A549 (cell line): ENCODE measurements at regions not wholly inside any gene's neighbourhood (a gene's known extent, or its start where the extent isn't known, plus 50 kb on each side); places are given as distances from the start of the nearest gene placed in this dataset.

ENCODE experiments used
- ATAC-seq, 2 experiments: fragments of 200-7000 bp in 1 of 2; fragments of >200 bp in 1 of 2; cut with Nextera tagmentation in 1 of 2; cut with Tn5 transposase in 1 of 2; 3 replicates each; pipeline versions ENCODE4 v1.8.0 to v1.9.1; 2018 to 2020; ENCODE audit warnings: mild to moderate bottlenecking in 1 of 2, moderate library complexity in 1 of 2
- CTCF ChIA-PET: fragments of 300-600 bp; sonication (Branson Sonifier 250); formaldehyde crosslinking; extraction: SDS; loops from one replicate; lab custom pipeline; 2021; ENCODE audit warnings: antibody characterized with exemption, inconsistent platforms; lab: Yijun Ruan, JAX
- POLR2A ChIA-PET: fragments of 350-600 bp; formaldehyde crosslinking; extraction: SDS; loops from one replicate; lab custom pipeline; 2021; ENCODE audit warnings: antibody characterized with exemption, inconsistent platforms; lab: Yijun Ruan, JAX
- DNase-seq, 2 experiments: peaks; one replicate each; pipeline versions ENCODE4 v3.0.0 to v3.0.0-alpha.2; 2011 to 2016; ENCODE audit warnings: low read depth in 1 of 2, low spot score in 1 of 2
- FAIRE-seq: peaks from 2 replicates; lab custom pipeline; 2011; peaks lifted over from hg19 to GRCh38; lab: Jason Lieb, UNC
- H3K27ac ChIP-seq, 2 experiments: fragments of >200 bp; sonication (Bioruptor Twin); formaldehyde crosslinking; 3 replicates each; pipeline ENCODE4 v1.5.1; 2016 to 2017
- H3K4me1 ChIP-seq: fragments of >200 bp; sonication (Bioruptor Twin); formaldehyde crosslinking; 3 replicates; pipeline ENCODE4 v1.6.1; 2016
- H3K4me2 ChIP-seq: fragments of >200 bp; sonication (Bioruptor Twin); formaldehyde crosslinking; 3 replicates; pipeline ENCODE4 v1.6.1; 2016
- H3K4me3 ChIP-seq: fragments of >200 bp; sonication (Bioruptor Twin); formaldehyde crosslinking; 3 replicates; pipeline ENCODE4 v1.5.1; 2016
- H3K9me3 ChIP-seq: fragments of >200 bp; sonication (Bioruptor Twin); formaldehyde crosslinking; 3 replicates; pipeline ENCODE4 v1.6.1; 2016
- BCL3 ChIP-seq: fragments of >200 bp; sonication (Bioruptor Twin); formaldehyde crosslinking; IDR thresholded peaks from 3 replicates; pipeline ENCODE4 v1.6.1; 2016
- CBX8 ChIP-seq: fragments of 200-600 bp; sonication (generic); IDR thresholded peaks from 2 replicates; pipeline ENCODE4 v1.6.1; 2016
- CHD4 ChIP-seq: fragments of 200-600 bp; sonication (generic); IDR thresholded peaks from 2 replicates; pipeline ENCODE4 v1.6.1; 2016; ENCODE audit warnings: antibody characterized with exemption, mild to moderate bottlenecking, borderline replicate concordance
- CTCF ChIP-seq: fragments of >200 bp; sonication (Bioruptor Twin); formaldehyde crosslinking; IDR thresholded peaks from 3 replicates; pipeline ENCODE4 v1.5.1; 2016
- EHF ChIP-seq: fragments of 250-450 bp; sonication (Bioruptor Pico); IDR thresholded peaks from 2 replicates; pipeline ENCODE4 v1.5.0; 2020; ENCODE audit warnings: mild to moderate bottlenecking
- EHMT2 ChIP-seq: fragments of 200-600 bp; sonication (generic); IDR thresholded peaks from 2 replicates; pipeline ENCODE4 v1.6.1; 2016; ENCODE audit warnings: antibody characterized with exemption, low read depth, mild to moderate bottlenecking, moderate library complexity
- EP300 ChIP-seq, 2 experiments: fragments of >200 bp; sonication (Bioruptor Twin); formaldehyde crosslinking; IDR thresholded peaks; 2 replicates in 1 of 2; 3 replicates in 1 of 2; pipeline ENCODE4 v1.6.1; 2016 to 2017
- FOSB ChIP-seq: fragments of 250-450 bp; sonication (Bioruptor Pico); IDR thresholded peaks from 2 replicates; pipeline ENCODE4 v1.5.0; 2020; ENCODE audit warnings: mild to moderate bottlenecking, moderate library complexity
- FOXS1 ChIP-seq: fragments of 250-450 bp; sonication (Bioruptor Pico); IDR thresholded peaks from 2 replicates; pipeline ENCODE4 v1.5.0; 2020; ENCODE audit warnings: mild to moderate bottlenecking, moderate library complexity
- HDAC2 ChIP-seq: fragments of 200-600 bp; sonication (generic); IDR thresholded peaks from 2 replicates; pipeline ENCODE4 v1.6.1; 2016
- HOXB5 ChIP-seq: fragments of 250-450 bp; sonication (Bioruptor Pico); IDR thresholded peaks from 2 replicates; pipeline ENCODE4 v1.5.0; 2020; ENCODE audit warnings: mild to moderate bottlenecking, moderate library complexity
- JUNB ChIP-seq: fragments of >200 bp; sonication (Bioruptor Twin); formaldehyde crosslinking; IDR thresholded peaks from 2 replicates; pipeline ENCODE4 v1.6.1; 2016
- MAFK ChIP-seq: fragments of 450-650 bp; IDR thresholded peaks from 2 replicates; pipeline ENCODE4 v1.6.1; 2014; ENCODE audit not compliant: partially characterized antibody
- NFE2L2 ChIP-seq: fragments of 150-350 bp; conservative IDR thresholded peaks from 2 replicates; pipeline ENCODE4 v1.6.1; 2014; ENCODE audit warnings: low read length
- NR3C1 ChIP-seq: fragments of >200 bp; sonication (Bioruptor Twin); formaldehyde crosslinking; IDR thresholded peaks from 3 replicates; pipeline ENCODE4 v1.6.1; 2017
- POLR2A ChIP-seq: IDR thresholded peaks from 2 replicates; pipeline ENCODE4 v1.6.1; 2012; ENCODE audit warnings: mild to moderate bottlenecking, low read length
- RARB ChIP-seq: fragments of 250-450 bp; sonication (Bioruptor Pico); IDR thresholded peaks from 2 replicates; pipeline ENCODE4 v1.8.0; 2021; ENCODE audit warnings: mild to moderate bottlenecking, moderate library complexity
- RCOR1 ChIP-seq: fragments of 150-350 bp; IDR thresholded peaks from 2 replicates; pipeline ENCODE4 v1.6.1; 2014; ENCODE audit warnings: antibody characterized with exemption, low read length, low read depth
- RNF2 ChIP-seq: fragments of 200-600 bp; sonication (generic); IDR thresholded peaks from 2 replicates; pipeline ENCODE4 v1.6.1; 2016; ENCODE audit warnings: low read depth, mild to moderate bottlenecking, antibody characterized with exemption, moderate library complexity, borderline replicate concordance
- SMC3 ChIP-seq: fragments of >200 bp; sonication (Bioruptor Twin); formaldehyde crosslinking; IDR thresholded peaks from 3 replicates; pipeline ENCODE4 v1.6.1; 2018; ENCODE audit warnings: inconsistent platforms
- TFCP2L1 ChIP-seq: fragments of 250-450 bp; sonication (Bioruptor Pico); IDR thresholded peaks from 2 replicates; pipeline ENCODE4 v1.5.0; 2021; ENCODE audit warnings: mild to moderate bottlenecking
- ZC3H11A ChIP-seq: fragments of 450-650 bp; IDR thresholded peaks from 2 replicates; pipeline ENCODE4 v1.6.1; 2014; ENCODE audit warnings: antibody characterized with exemption, mild to moderate bottlenecking
- ZNF302 ChIP-seq: fragments of 250-450 bp; sonication (Bioruptor Pico); IDR thresholded peaks from 2 replicates; pipeline ENCODE4 v1.9.0; 2021; ENCODE audit warnings: inconsistent platforms, mild to moderate bottlenecking, moderate library complexity
- WGBS: methylation state at CpG from one replicate; pipeline ENCODE4 v1.1.6; 2017; ENCODE audit errors: missing lambda C conversion rate; 5-methylcytosine and 5-hydroxymethylcytosine counted together
- TF ChIP-seq, protein P1 (sequence below): IDR thresholded peaks from 2 replicates; pipeline ENCODE4 v1.6.1; 2012
- TF ChIP-seq, protein P2 (sequence below): IDR thresholded peaks from 2 replicates; pipeline ENCODE4 v1.6.1; 2012
- TF ChIP-seq, protein P3 (sequence below): fragments of >200 bp; sonication (Bioruptor Twin); formaldehyde crosslinking; IDR thresholded peaks from 2 replicates; pipeline ENCODE4 v1.6.1; 2016

- no peak for DNase-seq
- no peak for FAIRE-seq
- H3K9me3 ChIP-seq, result no peaks in the 10 kb centered on the region
- H3K4me3 ChIP-seq, result no peak overlapping the region
- TF ChIP-seq CBX8, result no peak
- TF ChIP-seq FOSB (CRISPR knock-in tag), result no peak
- TF ChIP-seq, protein P1, sequence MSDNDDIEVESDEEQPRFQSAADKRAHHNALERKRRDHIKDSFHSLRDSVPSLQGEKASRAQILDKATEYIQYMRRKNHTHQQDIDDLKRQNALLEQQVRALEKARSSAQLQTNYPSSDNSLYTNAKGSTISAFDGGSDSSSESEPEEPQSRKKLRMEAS, result no peak
- no peak for TF ChIP-seq JUNB
- no peak for TF ChIP-seq RARB (CRISPR knock-in tag)
- no peak for TF ChIP-seq CTCF
- TF ChIP-seq, protein P2, sequence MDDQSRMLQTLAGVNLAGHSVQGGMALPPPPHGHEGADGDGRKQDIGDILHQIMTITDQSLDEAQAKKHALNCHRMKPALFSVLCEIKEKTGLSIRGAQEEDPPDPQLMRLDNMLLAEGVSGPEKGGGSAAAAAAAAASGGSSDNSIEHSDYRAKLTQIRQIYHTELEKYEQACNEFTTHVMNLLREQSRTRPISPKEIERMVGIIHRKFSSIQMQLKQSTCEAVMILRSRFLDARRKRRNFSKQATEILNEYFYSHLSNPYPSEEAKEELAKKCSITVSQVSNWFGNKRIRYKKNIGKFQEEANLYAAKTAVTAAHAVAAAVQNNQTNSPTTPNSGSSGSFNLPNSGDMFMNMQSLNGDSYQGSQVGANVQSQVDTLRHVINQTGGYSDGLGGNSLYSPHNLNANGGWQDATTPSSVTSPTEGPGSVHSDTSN, result no peak
- no peak for TF ChIP-seq RNF2
- TF ChIP-seq HDAC2, result no peak
- no peak for TF ChIP-seq ZNF302 (CRISPR knock-in tag)
- no peak for TF ChIP-seq SMC3
- no peak for TF ChIP-seq HOXB5 (CRISPR knock-in tag)
- ATAC-seq, result no peak
- CTCF ChIA-PET, result no interaction called here
- no peak overlapping the region for H3K4me2 ChIP-seq
- WGBS, result 33% methylated on average over 5 of the region's 5 CpGs
- no peak overlapping the region for H3K27ac ChIP-seq
- POLR2A ChIA-PET, result no interaction called here
- H3K4me1 ChIP-seq, result no peaks in the 10 kb centered on the region
Observed at GRCh38 chr15:95739131-95739530, 591.4 kb upstream of the NR2F2 start.

DNA sequence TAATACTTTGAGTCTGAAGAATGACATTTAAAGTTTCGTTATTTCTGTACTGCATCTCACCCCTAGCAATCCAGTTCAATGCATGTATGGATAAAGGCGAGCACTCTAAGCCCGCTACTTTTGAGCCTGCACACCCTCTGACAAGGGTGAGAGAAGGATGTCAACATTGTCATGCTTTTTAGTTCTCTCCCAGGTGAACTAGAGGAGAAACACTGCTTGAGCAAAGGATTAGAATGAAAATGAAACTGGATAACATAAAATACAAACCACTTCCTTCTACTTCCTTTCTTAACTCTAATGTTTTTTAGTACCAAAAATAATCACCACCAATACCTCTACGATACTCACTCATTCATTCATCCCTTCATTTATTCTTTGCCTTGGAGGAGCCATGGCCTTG, 588.7 kb upstream of the NR2F2 start:
- H3K27ac ChIP-seq, result no peak overlapping the region
- H3K9me3 ChIP-seq, result no peaks in the 10 kb centered on the region
- no peak for FAIRE-seq
- 35% methylated on average over 4 of the region's 4 CpGs for WGBS
- DNase-seq, result no peak
- no peak for ATAC-seq
- no peak overlapping the region for H3K4me3 ChIP-seq
- ChIA-PET POLR2A (no interaction called here), CTCF (no interaction called here)
- H3K4me2 ChIP-seq, result no peak overlapping the region
- no peaks in the 10 kb centered on the region for H3K4me1 ChIP-seq
- TF ChIP-seq CHD4 (no peak), RCOR1 (no peak)

GRCh38 chr15:95742256-95742655, 588.2 kb upstream of the NR2F2 start:
- no peak for FAIRE-seq
- ChIA-PET POLR2A (no interaction called here), CTCF (no interaction called here)
- DNase-seq, result no peak
- Histone ChIP-seq H3K4me3 (no peak overlapping the region), H3K27ac (no peak overlapping the region), H3K9me3 (no peaks in the 10 kb centered on the region), H3K4me1 (no peaks in the 10 kb centered on the region), H3K4me2 (no peak overlapping the region)
- no peak for TF ChIP-seq NR3C1
- no peak for TF ChIP-seq ZC3H11A
- no peak for TF ChIP-seq RARB (CRISPR knock-in tag)
- ATAC-seq, result no peak
- WGBS, result 52% methylated on average over 3 of the region's 3 CpGs

GRCh38 chr15:95742836-95743235, 587.7 kb upstream of the NR2F2 start:
- POLR2A ChIA-PET, result no interaction called here
- 68% methylated on average over 2 of the region's 2 CpGs for WGBS
- no peak for DNase-seq

More at GRCh38 chr15:95742836-95743235, 587.7 kb upstream of the NR2F2 start:
- no peak for FAIRE-seq
- ATAC-seq, result no peak
- CTCF ChIA-PET, result no interaction called here
- no peaks in the 10 kb centered on the region for H3K9me3 ChIP-seq
- no peak for TF ChIP-seq FOXS1
- no peak for TF ChIP-seq NFE2L2
- no peak for TF ChIP-seq BCL3
- no peak for TF ChIP-seq POLR2A
- TF ChIP-seq CBX8, result no peak
- no peak for TF ChIP-seq RARB (CRISPR knock-in tag)
- no peak for TF ChIP-seq SMC3
- TF ChIP-seq EHF (CRISPR knock-in tag), result no peak
- no peak for TF ChIP-seq EP300 (IDR thresholded peaks at IDR 0.05)
- TF ChIP-seq MAFK, result no peak
- TF ChIP-seq CHD4, result no peak
- TF ChIP-seq, protein P3, sequence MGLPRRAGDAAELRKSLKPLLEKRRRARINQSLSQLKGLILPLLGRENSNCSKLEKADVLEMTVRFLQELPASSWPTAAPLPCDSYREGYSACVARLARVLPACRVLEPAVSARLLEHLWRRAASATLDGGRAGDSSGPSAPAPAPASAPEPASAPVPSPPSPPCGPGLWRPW, result no peak
- TF ChIP-seq TFCP2L1 (CRISPR knock-in tag), result no peak
- no peak for TF ChIP-seq EHMT2
- H3K4me1 ChIP-seq, result no peaks in the 10 kb centered on the region
- no peak overlapping the region for H3K4me2 ChIP-seq
- no peak overlapping the region for H3K4me3 ChIP-seq
- no peak overlapping the region for H3K27ac ChIP-seq
